ENCODE measurements at regions not wholly inside any gene's neighbourhood (a gene's known extent, or its start where the extent isn't known, plus 50 kb on each side); places are given as distances from the start of the nearest gene placed in this dataset.

DNA sequence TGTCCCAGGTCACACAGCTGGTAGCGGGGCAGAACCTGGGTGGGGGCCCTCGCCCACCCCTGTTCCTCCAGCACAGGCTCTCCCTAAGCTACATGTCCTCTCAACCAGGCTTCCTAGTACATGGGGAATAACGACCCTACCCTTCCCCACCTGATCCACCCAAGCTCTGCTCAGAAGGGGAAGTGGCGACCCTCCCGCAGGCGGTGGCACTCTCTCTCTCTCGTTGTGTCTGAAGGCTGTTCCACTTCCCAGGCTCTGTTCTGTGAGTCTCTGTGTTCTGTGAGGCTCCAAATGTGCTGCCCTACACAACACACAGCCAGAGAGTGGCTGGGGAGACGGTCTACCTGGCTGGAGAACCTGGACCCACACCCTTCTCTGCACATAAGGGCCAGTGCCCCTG is 135.8 kb downstream of the COPS8 start:
- TF ChIP-seq, protein P1, sequence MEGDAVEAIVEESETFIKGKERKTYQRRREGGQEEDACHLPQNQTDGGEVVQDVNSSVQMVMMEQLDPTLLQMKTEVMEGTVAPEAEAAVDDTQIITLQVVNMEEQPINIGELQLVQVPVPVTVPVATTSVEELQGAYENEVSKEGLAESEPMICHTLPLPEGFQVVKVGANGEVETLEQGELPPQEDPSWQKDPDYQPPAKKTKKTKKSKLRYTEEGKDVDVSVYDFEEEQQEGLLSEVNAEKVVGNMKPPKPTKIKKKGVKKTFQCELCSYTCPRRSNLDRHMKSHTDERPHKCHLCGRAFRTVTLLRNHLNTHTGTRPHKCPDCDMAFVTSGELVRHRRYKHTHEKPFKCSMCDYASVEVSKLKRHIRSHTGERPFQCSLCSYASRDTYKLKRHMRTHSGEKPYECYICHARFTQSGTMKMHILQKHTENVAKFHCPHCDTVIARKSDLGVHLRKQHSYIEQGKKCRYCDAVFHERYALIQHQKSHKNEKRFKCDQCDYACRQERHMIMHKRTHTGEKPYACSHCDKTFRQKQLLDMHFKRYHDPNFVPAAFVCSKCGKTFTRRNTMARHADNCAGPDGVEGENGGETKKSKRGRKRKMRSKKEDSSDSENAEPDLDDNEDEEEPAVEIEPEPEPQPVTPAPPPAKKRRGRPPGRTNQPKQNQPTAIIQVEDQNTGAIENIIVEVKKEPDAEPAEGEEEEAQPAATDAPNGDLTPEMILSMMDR (IDR thresholded peaks at IDR 0.05) = no peak
- TF ChIP-seq POLR2A (IDR thresholded peaks at IDR 0.05) = no peak
